GM23338 (cell line): ENCODE measurements at regions not wholly inside any gene's neighbourhood (a gene's known extent, or its start where the extent isn't known, plus 50 kb on each side); places are given as distances from the start of the nearest gene placed in this dataset.

ENCODE experiments used
- ATAC-seq: fragments of 200-7000 bp; cut with Tn5 transposase; 3 replicates; pipeline ENCODE4 v1.9.1; 2020
- DNase-seq: peaks from one replicate; pipeline ENCODE4 v3.0.0-alpha.2; 2015; ENCODE audit warnings: low spot score
- H2AFZ ChIP-seq: fragments of 200-600 bp; sonication (generic); 2 replicates; pipeline ENCODE4 v1.8.0; 2016; ENCODE audit warnings: antibody characterized with exemption, mild to moderate bottlenecking, moderate library complexity
- H3F3A ChIP-seq: fragments of 200-600 bp; sonication (generic); replicated peaks from 2 replicates; pipeline ENCODE4 v1.8.0; 2017; ENCODE audit warnings: antibody characterized with exemption, mixed run types, low read depth
- H3K27ac ChIP-seq: fragments of 200-600 bp; sonication (generic); 2 replicates; pipeline ENCODE4 v1.6.1; 2016; ENCODE audit warnings: low read depth
- H3K27me3 ChIP-seq: fragments of 200-600 bp; sonication (generic); 2 replicates; pipeline ENCODE4 v1.8.0; 2016; ENCODE audit warnings: mild to moderate bottlenecking, mixed run types, moderate library complexity; ENCODE audit not compliant: insufficient read depth
- H3K36me3 ChIP-seq: fragments of 200-600 bp; sonication (generic); 2 replicates; pipeline ENCODE4 v1.8.0; 2016; ENCODE audit warnings: mild to moderate bottlenecking; ENCODE audit not compliant: insufficient read depth
- H3K4me1 ChIP-seq: fragments of 200-600 bp; sonication (generic); 2 replicates; pipeline ENCODE4 v1.8.0; 2016; ENCODE audit warnings: mild to moderate bottlenecking, moderate library complexity; ENCODE audit not compliant: insufficient read depth
- H3K4me2 ChIP-seq: fragments of 200-600 bp; sonication (generic); 2 replicates; pipeline ENCODE4 v1.7.1; 2017; ENCODE audit warnings: mixed run types
- H3K4me3 ChIP-seq: fragments of 200-600 bp; sonication (generic); 2 replicates; pipeline ENCODE4 v1.6.1; 2016; ENCODE audit warnings: mixed run types
- H3K79me2 ChIP-seq: fragments of 200-600 bp; sonication (generic); replicated peaks from 2 replicates; pipeline ENCODE4 v1.8.0; 2017; ENCODE audit warnings: mild to moderate bottlenecking; ENCODE audit not compliant: insufficient read depth
- H3K9me2 ChIP-seq: fragments of 200-600 bp; sonication (generic); 2 replicates; pipeline ENCODE4 v1.8.0; 2017; ENCODE audit not compliant: insufficient read depth
- H4K20me1 ChIP-seq: fragments of 200-600 bp; sonication (generic); replicated peaks from 2 replicates; pipeline ENCODE4 v1.8.0; 2017; ENCODE audit warnings: mild to moderate bottlenecking; ENCODE audit not compliant: insufficient read depth
- H3K27ac Mint-ChIP-seq: 2 replicates; pipeline ENCODE4 v1.8.0; 2020; ENCODE audit warnings: inconsistent platforms, mild to moderate bottlenecking, moderate library complexity, mixed read lengths
- H3K27me3 Mint-ChIP-seq: 3 replicates; pipeline ENCODE4 v1.8.0; 2022; ENCODE audit warnings: low read depth, mild to moderate bottlenecking, moderate library complexity, mixed read lengths, inconsistent platforms; ENCODE audit not compliant: insufficient read depth, poor library complexity
- H3K36me3 Mint-ChIP-seq: 3 replicates; pipeline ENCODE4 v1.8.0; 2021; ENCODE audit warnings: low read depth, mild to moderate bottlenecking, inconsistent platforms, moderate library complexity, mixed read lengths
- H3K4me1 Mint-ChIP-seq: 3 replicates; pipeline ENCODE4 v1.8.0; 2020; ENCODE audit warnings: mild to moderate bottlenecking, inconsistent platforms, mixed read lengths
- H3K4me3 Mint-ChIP-seq: 3 replicates; pipeline ENCODE4 v1.8.0; 2021; ENCODE audit warnings: moderate library complexity, mild to moderate bottlenecking, inconsistent platforms, mixed read lengths
- H3K9me3 Mint-ChIP-seq: 3 replicates; pipeline ENCODE4 v1.8.0; 2020; ENCODE audit warnings: moderate library complexity, mild to moderate bottlenecking, inconsistent platforms, mixed read lengths
- CREB1 ChIP-seq: fragments of 250-450 bp; sonication (Bioruptor Pico); IDR thresholded peaks from 2 replicates; pipeline ENCODE4 v1.5.0; 2020; ENCODE audit warnings: low read depth, mild to moderate bottlenecking, moderate library complexity
- ETS1 ChIP-seq: IDR thresholded peaks from 2 replicates; pipeline ENCODE4 v1.6.1; 2016; ENCODE audit warnings: antibody characterized with exemption
- EZH2 ChIP-seq: fragments of 200-600 bp; sonication (generic); IDR thresholded peaks from one replicate; pipeline ENCODE4 v1.8.0; 2017; ENCODE audit warnings: antibody characterized with exemption, mild to moderate bottlenecking, low read depth; ENCODE audit not compliant: unreplicated experiment
- EZH2phosphoT487 ChIP-seq: fragments of 200-600 bp; sonication (generic); IDR thresholded peaks from one replicate; pipeline ENCODE4 v1.8.1; 2018; ENCODE audit warnings: antibody characterized with exemption; ENCODE audit not compliant: unreplicated experiment
- JUNB ChIP-seq: IDR thresholded peaks from one replicate; pipeline ENCODE4 v1.6.1; 2016; ENCODE audit warnings: antibody characterized with exemption; ENCODE audit not compliant: unreplicated experiment
- NANOG ChIP-seq: IDR thresholded peaks from 2 replicates; pipeline ENCODE4 v1.6.1; 2016; ENCODE audit warnings: antibody characterized with exemption, borderline replicate concordance
- POLR2AphosphoS5 ChIP-seq: IDR thresholded peaks from 2 replicates; pipeline ENCODE4 v1.6.1; 2016; ENCODE audit warnings: antibody characterized with exemption, low read depth
- STAT1 ChIP-seq: IDR thresholded peaks from one replicate; pipeline ENCODE4 v1.6.1; 2016; ENCODE audit warnings: antibody characterized with exemption; ENCODE audit not compliant: unreplicated experiment
- ZNF114 ChIP-seq: fragments of 250-450 bp; sonication (Bioruptor Pico); IDR thresholded peaks from 2 replicates; pipeline ENCODE4 v1.5.0; 2020; ENCODE audit warnings: mild to moderate bottlenecking, moderate library complexity
- ZNF331 ChIP-seq: fragments of 250-450 bp; sonication (Bioruptor Pico); IDR thresholded peaks from 2 replicates; pipeline ENCODE4 v1.5.0; 2020; ENCODE audit warnings: low read depth, mild to moderate bottlenecking, moderate library complexity
- ZNF462 ChIP-seq: fragments of 250-450 bp; sonication (Bioruptor Pico); IDR thresholded peaks from 2 replicates; pipeline ENCODE4 v1.5.0; 2020; ENCODE audit warnings: mild to moderate bottlenecking, moderate library complexity
- TF ChIP-seq, protein P1 (sequence below), 2 experiments: fragments of 200-600 bp in 1 of 2; sonication (generic) in 1 of 2; conservative IDR thresholded peaks; 2 replicates each; pipeline versions ENCODE4 v1.5.1 to v1.6.1; 2016 to 2017; ENCODE audit warnings: antibody characterized with exemption in 2 of 2, low read depth in 2 of 2, mild to moderate bottlenecking in 2 of 2, moderate library complexity in 1 of 2
- TF ChIP-seq, protein P2 (sequence below): IDR thresholded peaks from one replicate; pipeline ENCODE4 v1.6.1; 2018; ENCODE audit warnings: antibody characterized with exemption; ENCODE audit not compliant: unreplicated experiment

DNA sequence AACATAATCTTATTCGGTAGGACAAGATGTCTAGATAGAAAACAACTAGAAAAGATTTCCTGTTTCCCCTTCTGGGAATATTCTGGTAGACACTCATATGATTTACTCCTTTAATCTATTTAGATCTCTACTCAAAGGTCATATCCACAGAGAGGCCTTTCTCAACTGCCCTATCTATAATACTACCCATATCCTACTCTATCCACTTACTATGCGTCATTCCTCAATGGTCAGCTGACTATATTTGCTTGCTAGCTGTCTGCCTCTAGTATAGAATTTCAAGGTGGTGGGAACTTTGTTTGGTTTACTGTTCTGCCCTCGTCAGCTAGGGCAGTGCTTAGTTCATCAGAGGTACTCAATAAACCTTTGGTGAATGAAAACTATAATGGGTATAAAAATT, 157.8 kb upstream of the PKP2 start:
- Histone ChIP-seq H3K79me2 (no peaks in the 10 kb centered on the region), H2AFZ (no peak overlapping the region), H3K4me2 (no peak overlapping the region), H4K20me1 (no peaks in the 10 kb centered on the region), H3K4me3 (no peak overlapping the region), H3K9me2 (no peaks in the 10 kb centered on the region), H3K4me1 (peaks cover 6% of the 10 kb centered on the region), H3K27me3 (no peaks in the 10 kb centered on the region), H3K27ac (no peak overlapping the region), H3F3A (no peaks in the 10 kb centered on the region), H3K36me3 (no peaks in the 10 kb centered on the region)
- Mint-ChIP-seq H3K4me3 (no peak overlapping the region), H3K9me3 (peaks cover 7% of the 10 kb centered on the region), H3K4me1 (peaks cover 16% of the 10 kb centered on the region), H3K27me3 (peaks cover 1% of the 10 kb centered on the region), H3K36me3 (no peaks in the 10 kb centered on the region), H3K27ac (no peak overlapping the region)
- ATAC-seq, result no peak
- no peak for TF ChIP-seq ETS1
- no peak for TF ChIP-seq NANOG
- no peak for TF ChIP-seq ZNF462 (CRISPR knock-in tag)
- TF ChIP-seq POLR2AphosphoS5, result no peak
- TF ChIP-seq, protein P1, sequence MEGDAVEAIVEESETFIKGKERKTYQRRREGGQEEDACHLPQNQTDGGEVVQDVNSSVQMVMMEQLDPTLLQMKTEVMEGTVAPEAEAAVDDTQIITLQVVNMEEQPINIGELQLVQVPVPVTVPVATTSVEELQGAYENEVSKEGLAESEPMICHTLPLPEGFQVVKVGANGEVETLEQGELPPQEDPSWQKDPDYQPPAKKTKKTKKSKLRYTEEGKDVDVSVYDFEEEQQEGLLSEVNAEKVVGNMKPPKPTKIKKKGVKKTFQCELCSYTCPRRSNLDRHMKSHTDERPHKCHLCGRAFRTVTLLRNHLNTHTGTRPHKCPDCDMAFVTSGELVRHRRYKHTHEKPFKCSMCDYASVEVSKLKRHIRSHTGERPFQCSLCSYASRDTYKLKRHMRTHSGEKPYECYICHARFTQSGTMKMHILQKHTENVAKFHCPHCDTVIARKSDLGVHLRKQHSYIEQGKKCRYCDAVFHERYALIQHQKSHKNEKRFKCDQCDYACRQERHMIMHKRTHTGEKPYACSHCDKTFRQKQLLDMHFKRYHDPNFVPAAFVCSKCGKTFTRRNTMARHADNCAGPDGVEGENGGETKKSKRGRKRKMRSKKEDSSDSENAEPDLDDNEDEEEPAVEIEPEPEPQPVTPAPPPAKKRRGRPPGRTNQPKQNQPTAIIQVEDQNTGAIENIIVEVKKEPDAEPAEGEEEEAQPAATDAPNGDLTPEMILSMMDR (conservative IDR thresholded peaks at IDR 0.05; ENCODE audit: low read depth in 2 of 2), result no peak
- TF ChIP-seq JUNB, result no peak
- TF ChIP-seq STAT1, result no peak
- TF ChIP-seq ZNF114 (CRISPR knock-in tag), result no peak
- TF ChIP-seq, protein P2, sequence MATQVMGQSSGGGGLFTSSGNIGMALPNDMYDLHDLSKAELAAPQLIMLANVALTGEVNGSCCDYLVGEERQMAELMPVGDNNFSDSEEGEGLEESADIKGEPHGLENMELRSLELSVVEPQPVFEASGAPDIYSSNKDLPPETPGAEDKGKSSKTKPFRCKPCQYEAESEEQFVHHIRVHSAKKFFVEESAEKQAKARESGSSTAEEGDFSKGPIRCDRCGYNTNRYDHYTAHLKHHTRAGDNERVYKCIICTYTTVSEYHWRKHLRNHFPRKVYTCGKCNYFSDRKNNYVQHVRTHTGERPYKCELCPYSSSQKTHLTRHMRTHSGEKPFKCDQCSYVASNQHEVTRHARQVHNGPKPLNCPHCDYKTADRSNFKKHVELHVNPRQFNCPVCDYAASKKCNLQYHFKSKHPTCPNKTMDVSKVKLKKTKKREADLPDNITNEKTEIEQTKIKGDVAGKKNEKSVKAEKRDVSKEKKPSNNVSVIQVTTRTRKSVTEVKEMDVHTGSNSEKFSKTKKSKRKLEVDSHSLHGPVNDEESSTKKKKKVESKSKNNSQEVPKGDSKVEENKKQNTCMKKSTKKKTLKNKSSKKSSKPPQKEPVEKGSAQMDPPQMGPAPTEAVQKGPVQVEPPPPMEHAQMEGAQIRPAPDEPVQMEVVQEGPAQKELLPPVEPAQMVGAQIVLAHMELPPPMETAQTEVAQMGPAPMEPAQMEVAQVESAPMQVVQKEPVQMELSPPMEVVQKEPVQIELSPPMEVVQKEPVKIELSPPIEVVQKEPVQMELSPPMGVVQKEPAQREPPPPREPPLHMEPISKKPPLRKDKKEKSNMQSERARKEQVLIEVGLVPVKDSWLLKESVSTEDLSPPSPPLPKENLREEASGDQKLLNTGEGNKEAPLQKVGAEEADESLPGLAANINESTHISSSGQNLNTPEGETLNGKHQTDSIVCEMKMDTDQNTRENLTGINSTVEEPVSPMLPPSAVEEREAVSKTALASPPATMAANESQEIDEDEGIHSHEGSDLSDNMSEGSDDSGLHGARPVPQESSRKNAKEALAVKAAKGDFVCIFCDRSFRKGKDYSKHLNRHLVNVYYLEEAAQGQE, result no peak
- TF ChIP-seq EZH2phosphoT487, result no peak
- TF ChIP-seq ZNF331 (CRISPR knock-in tag), result no peak
- no peak for TF ChIP-seq CREB1
- TF ChIP-seq EZH2, result no peak
- DNase-seq, result no peak
